ENCODE measurements at regions not wholly inside any gene's neighbourhood (a gene's known extent, or its start where the extent isn't known, plus 50 kb on each side); places are given as distances from the start of the nearest gene placed in this dataset.
"Not testable (repeated sequence)": the region's sequence is repeated elsewhere in the genome, so short reads cannot be mapped to it uniquely, and the experiment has no call there.

- peak; percentile 58 for DNase-seq
These were observed 884.8 kb upstream of the ZEB2 start for GRCh38 chr2:145404690-145405089.

- no peak for DNase-seq
These were observed 882.9 kb upstream of the ZEB2 start for GRCh38 chr2:145402706-145403277.

GRCh38 chr2:145399131-145399530 lies 879.2 kb upstream of the ZEB2 start:
- no peak for DNase-seq

DNA sequence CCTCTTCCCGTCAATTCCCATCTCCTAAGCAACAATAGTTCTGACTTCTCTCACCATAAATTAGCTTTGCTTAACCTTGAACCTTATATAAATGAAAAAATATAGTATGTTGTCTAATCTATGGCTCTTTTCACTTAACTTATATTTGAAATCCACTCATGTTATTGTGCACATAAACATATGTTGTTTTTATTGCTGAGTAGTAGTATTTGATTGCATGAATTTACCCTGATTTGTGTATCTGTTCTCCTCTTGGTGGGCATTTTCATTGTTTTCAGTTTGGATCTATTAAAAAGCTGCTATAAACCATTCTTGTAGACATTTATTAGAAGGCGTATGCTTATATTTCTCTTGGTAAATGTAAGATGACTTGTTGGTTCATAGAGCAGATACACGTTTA lies 874.3 kb upstream of the ZEB2 start:
- DNase-seq: no peak

DNA sequence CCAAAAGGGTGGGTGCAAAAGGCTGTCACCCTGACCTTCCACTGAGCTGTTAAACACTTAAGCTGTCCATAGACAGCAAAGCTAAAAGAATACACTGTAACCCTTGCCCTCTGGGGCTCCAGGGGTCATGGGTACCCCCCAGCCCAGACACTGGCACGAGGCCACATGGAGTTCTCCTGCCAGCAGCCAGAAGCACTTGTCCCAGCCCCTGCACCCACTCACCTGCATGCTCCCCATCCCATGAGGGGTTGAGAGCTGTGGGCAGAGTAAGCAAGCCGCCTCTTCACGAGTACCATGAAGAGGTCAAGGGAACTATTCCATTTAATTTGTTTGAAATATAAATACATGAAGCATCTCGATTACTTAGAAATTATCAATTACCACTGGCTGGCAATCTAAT lies 867.1 kb upstream of the ZEB2 start:
- no peak for DNase-seq

GRCh38 chr2:145383961-145384360 lies 864.0 kb upstream of the ZEB2 start:
- no peak for DNase-seq

- peak; percentile 51 for DNase-seq
These were observed 860.6 kb upstream of the ZEB2 start for GRCh38 chr2:145380436-145381017.

DNA sequence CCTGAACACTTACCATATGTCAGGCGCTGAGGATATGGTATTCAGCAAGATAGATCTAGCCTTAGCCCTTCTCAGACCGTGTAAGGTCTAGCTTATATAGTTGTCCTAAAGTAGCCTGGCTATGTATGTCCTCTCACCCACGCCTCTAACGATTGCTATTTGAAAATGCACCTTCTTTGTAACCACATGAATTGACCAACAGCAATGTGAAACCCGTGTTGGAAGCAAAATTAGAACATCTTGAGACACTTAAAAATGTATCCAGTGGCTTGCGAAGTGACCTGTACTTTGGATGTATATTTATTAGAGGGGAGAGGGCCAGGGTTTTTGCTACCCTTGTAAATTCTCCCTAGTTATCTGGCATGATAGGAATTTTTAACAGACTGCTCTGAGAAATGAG lies 860.0 kb upstream of the ZEB2 start:
- DNase-seq: no peak

- no peak for DNase-seq
These were observed 854.2 kb upstream of the ZEB2 start for GRCh38 chr2:145374165-145374564.

GRCh38 chr2:145367334-145367733 lies 847.4 kb upstream of the ZEB2 start:
- DNase-seq: not testable (repeated sequence)

DNA sequence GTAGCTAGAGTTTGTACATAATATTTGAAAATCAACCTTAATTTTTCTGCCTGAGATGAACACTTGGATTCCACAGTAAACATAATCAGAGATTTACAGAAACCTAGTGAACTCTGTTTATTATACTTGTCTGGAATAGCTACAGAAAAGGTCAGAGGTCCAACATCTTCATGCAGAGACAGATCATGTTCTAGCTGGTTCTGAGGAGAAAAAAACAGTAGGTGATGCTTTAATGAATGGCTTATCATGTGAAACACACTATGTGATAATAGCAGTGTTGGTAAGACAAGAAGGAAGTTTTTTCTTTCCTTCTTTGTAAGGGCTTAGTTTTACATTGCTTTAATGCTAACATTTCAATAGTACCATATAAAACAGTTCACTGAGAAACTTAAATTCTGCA lies 846.4 kb upstream of the ZEB2 start:
- no peak for DNase-seq

DNA sequence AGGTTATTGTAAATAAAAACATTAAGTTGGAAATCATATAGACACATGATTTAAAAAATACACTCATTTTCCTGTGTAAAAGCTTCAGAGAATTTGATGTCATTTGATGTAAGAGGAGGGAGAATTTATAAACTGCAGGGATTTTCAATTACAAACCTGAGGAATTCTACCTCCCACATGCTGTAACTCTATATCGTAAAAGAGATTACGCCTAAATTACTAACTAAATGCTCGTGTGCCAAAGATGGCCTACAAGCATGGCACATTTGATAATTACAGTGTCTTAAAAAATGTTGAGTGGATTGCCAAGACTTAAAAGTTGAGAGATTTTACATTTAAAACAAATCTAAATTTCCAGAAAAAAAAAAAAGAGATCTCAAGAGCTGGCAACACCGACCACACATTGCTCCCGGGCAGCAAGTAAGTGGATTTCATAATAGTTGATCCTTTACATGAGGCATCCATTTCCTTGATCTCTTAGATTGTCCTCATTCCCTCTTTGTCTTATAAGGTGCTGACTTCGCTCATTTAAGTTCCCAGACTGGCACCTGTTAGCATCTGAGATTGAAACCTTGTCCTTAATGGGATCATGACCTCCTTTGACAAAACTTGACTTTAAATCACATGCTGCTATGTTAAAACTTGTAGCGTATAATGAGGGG lies 840.3 kb upstream of the ZEB2 start:
- no peak for DNase-seq

DNA sequence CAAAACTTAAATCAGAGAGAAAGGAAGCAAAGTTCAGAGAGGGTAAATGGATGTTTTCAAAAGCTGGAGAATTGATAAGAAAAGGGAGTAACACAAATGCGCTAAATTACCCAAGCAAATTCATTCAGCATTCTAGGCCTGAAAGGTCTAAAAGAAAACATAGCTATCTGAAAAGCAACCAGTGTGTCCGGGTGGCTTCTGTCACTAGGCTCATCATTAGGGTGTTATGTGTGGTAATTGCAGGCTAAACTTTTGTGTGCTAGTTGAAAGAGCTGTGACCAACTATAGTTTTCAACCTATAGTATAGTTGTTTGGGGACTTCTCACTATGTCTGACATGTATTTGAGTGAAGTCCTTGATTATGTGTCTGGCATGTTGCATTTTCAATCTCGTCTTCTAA lies 839.6 kb upstream of the ZEB2 start:
- DNase-seq: no peak

GRCh38 chr2:145356056-145356455 lies 836.1 kb upstream of the ZEB2 start:
- no peak for DNase-seq

DNA sequence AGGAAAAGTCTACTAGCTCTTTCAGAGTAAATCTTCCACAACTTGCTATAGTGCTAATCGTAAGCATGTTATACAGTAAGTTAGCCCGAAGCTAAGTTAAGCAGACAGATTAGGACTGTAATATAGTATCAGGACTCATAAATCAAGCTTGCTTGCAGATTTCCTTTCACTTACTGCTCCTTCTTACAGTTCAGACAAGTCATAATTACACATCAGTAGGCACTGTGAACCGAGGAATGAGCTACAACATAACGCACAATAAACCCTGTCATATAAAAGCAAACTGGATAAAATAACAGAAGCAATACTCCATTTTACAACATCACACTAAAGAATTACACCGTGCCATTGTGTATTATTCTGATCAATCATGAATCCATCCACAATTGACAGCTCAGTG lies 832.6 kb upstream of the ZEB2 start:
- DNase-seq: no peak

- DNase-seq: no peak
These were observed 832.0 kb upstream of the ZEB2 start for GRCh38 chr2:145351864-145352425.

GRCh38 chr2:145350011-145350410 lies 830.1 kb upstream of the ZEB2 start:
- DNase-seq: no peak

- no peak for DNase-seq
These were observed 824.3 kb upstream of the ZEB2 start for GRCh38 chr2:145344076-145344724.

- DNase-seq: no peak
These were observed 823.4 kb upstream of the ZEB2 start for GRCh38 chr2:145343287-145343686.

GRCh38 chr2:145341536-145341935 lies 821.6 kb upstream of the ZEB2 start:
- DNase-seq: no peak

GRCh38 chr2:145339646-145340045 lies 819.7 kb upstream of the ZEB2 start:
- DNase-seq: no peak

- peak; percentile 41 for DNase-seq
These were observed 812.4 kb upstream of the ZEB2 start for GRCh38 chr2:145332210-145332898.

GRCh38 chr2:145329971-145330370 lies 810.1 kb upstream of the ZEB2 start:
- peak; percentile 8 for DNase-seq
